ENCODE measurements at regions not wholly inside any gene's neighbourhood (a gene's known extent, or its start where the extent isn't known, plus 50 kb on each side); places are given as distances from the start of the nearest gene placed in this dataset.
A peak's percentile ranks its signal among the peaks of the same experiment; 100 is the strongest.

DNA sequence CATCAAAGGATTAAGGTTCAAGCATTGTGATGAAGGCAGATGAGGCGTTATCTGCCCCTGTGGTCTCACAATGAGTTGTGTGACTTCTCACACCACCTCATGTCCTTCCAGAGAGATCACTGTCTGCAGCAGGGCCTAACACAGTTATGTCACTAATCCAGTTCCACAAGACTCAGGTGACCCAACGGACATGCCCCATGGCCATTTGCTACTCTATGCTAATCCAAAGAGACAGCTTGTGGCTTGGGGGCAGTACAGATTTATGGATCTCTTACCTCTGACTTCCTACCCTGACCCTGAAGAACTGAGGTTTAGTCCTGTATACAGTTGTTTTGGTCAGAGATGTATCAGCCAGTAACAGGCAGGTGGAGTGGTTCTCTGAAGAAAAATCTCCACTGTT, 147.1 kb downstream of the GLUL start:
- Histone ChIP-seq H3K4me1 (peaks cover 0 to 8% (median 3%) of the 10 kb centered on the region in 4 donors), H3K27ac (no peak overlapping the region), H3K4me3 (no peak overlapping the region), H3K36me3 (no peaks in the 10 kb centered on the region), H3K27me3 (no peaks in the 10 kb centered on the region), H3K9me3 (no peaks in the 10 kb centered on the region)
- TF ChIP-seq, protein P1, sequence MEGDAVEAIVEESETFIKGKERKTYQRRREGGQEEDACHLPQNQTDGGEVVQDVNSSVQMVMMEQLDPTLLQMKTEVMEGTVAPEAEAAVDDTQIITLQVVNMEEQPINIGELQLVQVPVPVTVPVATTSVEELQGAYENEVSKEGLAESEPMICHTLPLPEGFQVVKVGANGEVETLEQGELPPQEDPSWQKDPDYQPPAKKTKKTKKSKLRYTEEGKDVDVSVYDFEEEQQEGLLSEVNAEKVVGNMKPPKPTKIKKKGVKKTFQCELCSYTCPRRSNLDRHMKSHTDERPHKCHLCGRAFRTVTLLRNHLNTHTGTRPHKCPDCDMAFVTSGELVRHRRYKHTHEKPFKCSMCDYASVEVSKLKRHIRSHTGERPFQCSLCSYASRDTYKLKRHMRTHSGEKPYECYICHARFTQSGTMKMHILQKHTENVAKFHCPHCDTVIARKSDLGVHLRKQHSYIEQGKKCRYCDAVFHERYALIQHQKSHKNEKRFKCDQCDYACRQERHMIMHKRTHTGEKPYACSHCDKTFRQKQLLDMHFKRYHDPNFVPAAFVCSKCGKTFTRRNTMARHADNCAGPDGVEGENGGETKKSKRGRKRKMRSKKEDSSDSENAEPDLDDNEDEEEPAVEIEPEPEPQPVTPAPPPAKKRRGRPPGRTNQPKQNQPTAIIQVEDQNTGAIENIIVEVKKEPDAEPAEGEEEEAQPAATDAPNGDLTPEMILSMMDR (IDR thresholded peaks at IDR 0.05): no peak
- TF ChIP-seq POLR2A (IDR thresholded peaks at IDR 0.05): no peak
- DNase-seq (no peak), ATAC-seq (no peak)
- no CpG with 5 or more reads among the region's 2 CpGs for WGBS (ENCODE audit: insufficient coverage, low coverage, low lambda C conversion rate, missing lambda C conversion rate)
- intact Hi-C loops (cut with DNase I): no loop called here

GRCh38 chr1:182242641-182243040, 148.9 kb downstream of the GLUL start:
- H3K9me3 ChIP-seq: no peaks in the 10 kb centered on the region
- intact Hi-C loops (cut with DNase I): no loop called here
- DNase-seq: no peak
- H3K27me3 ChIP-seq: no peaks in the 10 kb centered on the region
- no peak for ATAC-seq
- TF ChIP-seq POLR2A (IDR thresholded peaks at IDR 0.05): no peak
- TF ChIP-seq, protein P1 (IDR thresholded peaks at IDR 0.05): no peak
- H3K27ac ChIP-seq: no peak overlapping the region
- H3K36me3 ChIP-seq: no peaks in the 10 kb centered on the region
- peaks cover 0 to under 1% (median 0%) of the 10 kb centered on the region in 4 donors for H3K4me1 ChIP-seq
- no peak overlapping the region for H3K4me3 ChIP-seq

DNA sequence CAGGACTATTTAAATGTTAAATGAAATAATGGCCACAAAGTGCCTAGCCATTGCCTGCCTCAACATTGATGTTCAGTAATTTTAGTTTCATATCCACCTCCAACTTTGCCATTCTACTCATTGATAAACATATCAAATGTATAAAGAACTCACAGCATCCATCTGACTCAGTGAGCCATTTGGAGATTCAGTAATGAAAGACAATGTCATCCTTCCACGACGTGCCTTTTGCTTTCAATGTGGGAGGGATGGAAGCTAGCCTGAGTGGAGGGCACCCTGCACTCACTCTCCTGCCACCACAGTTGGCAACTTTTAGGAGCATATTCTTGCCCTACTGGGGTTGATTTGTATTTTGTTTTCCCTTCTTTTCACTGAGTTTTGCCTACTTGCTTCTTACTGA, 151.5 kb downstream of the GLUL start:
- TF ChIP-seq, protein P1 (IDR thresholded peaks at IDR 0.05): no peak
- TF ChIP-seq POLR2A (IDR thresholded peaks at IDR 0.05): no peak

GRCh38 chr1:182238421-182238820, 153.2 kb downstream of the GLUL start:
- 95% methylated on average over 1 of the region's 1 CpG for WGBS (ENCODE audit: insufficient coverage, low coverage, low lambda C conversion rate, missing lambda C conversion rate)
- no peaks in the 10 kb centered on the region for H3K9me3 ChIP-seq
- ATAC-seq: no peak
- H3K4me1 ChIP-seq: peaks cover 0 to 9% (median 3%) of the 10 kb centered on the region in 4 donors
- no peak for DNase-seq
- H3K36me3 ChIP-seq: no peaks in the 10 kb centered on the region
- no peaks in the 10 kb centered on the region for H3K27me3 ChIP-seq
- intact Hi-C loops (cut with DNase I): no loop called here
- H3K4me3 ChIP-seq: no peak overlapping the region
- TF ChIP-seq, protein P1 (IDR thresholded peaks at IDR 0.05): no peak
- TF ChIP-seq POLR2A (IDR thresholded peaks at IDR 0.05): no peak
- no peak overlapping the region for H3K27ac ChIP-seq

More for the DNA sequence above, 151.5 kb downstream of the GLUL start:
- no peak overlapping the region for H3K27ac ChIP-seq
- no peak overlapping the region for H3K4me3 ChIP-seq
- no peaks in the 10 kb centered on the region for H3K36me3 ChIP-seq
- 93% methylated on average over 2 of the region's 2 CpGs for WGBS (ENCODE audit: insufficient coverage, low coverage, low lambda C conversion rate, missing lambda C conversion rate)
- no peaks in the 10 kb centered on the region for H3K27me3 ChIP-seq
- ATAC-seq (no peak), DNase-seq (no peak)
- H3K4me1 ChIP-seq: peaks cover 0 to 9% (median 3%) of the 10 kb centered on the region in 4 donors
- intact Hi-C loops (cut with DNase I): no loop called here
- H3K9me3 ChIP-seq: no peaks in the 10 kb centered on the region

DNA sequence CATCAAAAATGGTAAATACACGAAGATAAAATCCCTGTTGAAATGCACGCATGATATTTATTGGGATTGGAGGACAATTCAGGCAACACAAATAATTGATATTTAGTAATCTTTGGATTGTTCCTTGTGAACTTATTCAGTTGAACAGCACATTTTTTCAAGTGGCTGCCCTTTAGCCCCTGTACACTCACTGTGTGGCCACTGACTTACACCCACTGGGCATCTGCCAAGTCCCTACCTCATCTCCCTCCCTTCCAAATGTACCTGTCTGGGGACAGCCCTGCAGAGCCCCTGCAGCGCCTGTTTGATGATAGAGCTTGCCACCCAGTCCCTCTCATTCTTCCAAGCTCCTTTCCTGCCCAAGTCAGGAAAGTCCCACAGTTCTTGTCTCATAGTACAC, 154.3 kb downstream of the GLUL start:
- H3K9me3 ChIP-seq: no peaks in the 10 kb centered on the region
- ATAC-seq (peak; percentile 90 to 95 (median 93)), DNase-seq (peak; percentile 50 to 69 (median 62))
- no peak overlapping the region for H3K4me3 ChIP-seq
- no peaks in the 10 kb centered on the region for H3K27me3 ChIP-seq
- 43% methylated on average over 3 of the region's 3 CpGs for WGBS (ENCODE audit: insufficient coverage, low coverage, low lambda C conversion rate, missing lambda C conversion rate)
- H3K27ac ChIP-seq: no peak overlapping the region
- intact Hi-C loops (cut with DNase I): no loop called here
- no peak for TF ChIP-seq POLR2A (IDR thresholded peaks at IDR 0.05)
- TF ChIP-seq, protein P1 (IDR thresholded peaks at IDR 0.05): no peak
- peaks cover 0 to 9% (median 3%) of the 10 kb centered on the region in 4 donors for H3K4me1 ChIP-seq
- no peaks in the 10 kb centered on the region for H3K36me3 ChIP-seq
